Caco-2 (cell line): ENCODE measurements at regions not wholly inside any gene's neighbourhood (a gene's known extent, or its start where the extent isn't known, plus 50 kb on each side); places are given as distances from the start of the nearest gene placed in this dataset.

Experiments used
- BruUV-seq: library from RNA; stranded (reverse); fragments of 400-500 nt; replicated peaks from 2 replicates; lab custom pipeline; 2021; lab: Mats Ljungman, UMichigan
- CTCF ChIA-PET: fragments of 300-600 bp; sonication (Branson Sonifier 250); formaldehyde crosslinking; loops from one replicate; lab custom pipeline; 2022; ENCODE audit warnings: antibody characterized with exemption; lab: Charles Lee
- POLR2A ChIA-PET: fragments of 300-600 bp; sonication (Branson Sonifier 250); formaldehyde crosslinking; loops from one replicate; lab custom pipeline; 2022; ENCODE audit warnings: antibody characterized with exemption; lab: Charles Lee
- DNase-seq, 2 experiments: peaks; one replicate each; pipeline versions ENCODE4 v3.0.0 to v3.0.0-alpha.2; 2020 to 2022
- H3K27me3 ChIP-seq: replicated peaks from 2 replicates; pipeline ENCODE4 v1.6.0; 2011; ENCODE audit warnings: low read length; ENCODE audit not compliant: control insufficient read depth, insufficient read depth
- H3K36me3 ChIP-seq: 2 replicates; pipeline ENCODE4 v1.5.1; 2011; ENCODE audit warnings: low read length; ENCODE audit not compliant: control insufficient read depth, insufficient read depth
- H3K4me1 ChIP-seq: fragments of 250-450 bp; sonication (Bioruptor Pico); 2 replicates; pipeline ENCODE4 v1.5.1; 2020; ENCODE audit warnings: mild to moderate bottlenecking
- H3K4me3 ChIP-seq: 2 replicates; pipeline ENCODE4 v1.5.1; 2011; ENCODE audit warnings: low read depth, mild to moderate bottlenecking, control low read depth, low read length
- H3K9me3 ChIP-seq: fragments of 250-450 bp; sonication (Bioruptor Pico); 2 replicates; pipeline ENCODE4 v1.5.1; 2020; ENCODE audit warnings: mild to moderate bottlenecking, moderate library complexity
- H3K27ac Mint-ChIP-seq: one replicate; pipeline ENCODE4 v1.8.0; 2022; ENCODE audit warnings: mixed read lengths; ENCODE audit not compliant: unreplicated experiment
- H3K27me3 Mint-ChIP-seq: one replicate; pipeline ENCODE4 v1.8.0; 2022; ENCODE audit warnings: mixed read lengths; ENCODE audit not compliant: insufficient read depth, unreplicated experiment
- H3K36me3 Mint-ChIP-seq: one replicate; pipeline ENCODE4 v1.8.0; 2022; ENCODE audit warnings: mild to moderate bottlenecking, mixed read lengths; ENCODE audit not compliant: insufficient read depth, unreplicated experiment
- H3K4me1 Mint-ChIP-seq: one replicate; pipeline ENCODE4 v1.8.0; 2022; ENCODE audit warnings: low read depth, mixed read lengths; ENCODE audit not compliant: unreplicated experiment
- H3K4me3 Mint-ChIP-seq: one replicate; pipeline ENCODE4 v1.8.0; 2022; ENCODE audit warnings: mild to moderate bottlenecking, moderate library complexity, mixed read lengths; ENCODE audit not compliant: unreplicated experiment
- H3K9me3 Mint-ChIP-seq: one replicate; pipeline ENCODE4 v1.8.0; 2022; ENCODE audit warnings: mixed read lengths; ENCODE audit not compliant: unreplicated experiment
- CTCF ChIP-seq, 2 experiments: fragments of 200-600 bp in 1 of 2; IDR thresholded peaks; 1 replicate in 1 of 2; 2 replicates in 1 of 2; pipeline versions ENCODE4 v1.5.1 to v1.8.0; 2011 to 2022; ENCODE audit warnings: antibody characterized with exemption in 1 of 2, control low read depth in 1 of 2, inconsistent platforms in 1 of 2, low read depth in 1 of 2, low read length in 1 of 2, mild to moderate bottlenecking in 1 of 2, moderate library complexity in 1 of 2; ENCODE audit not compliant: insufficient read depth in 1 of 2, severe bottlenecking in 1 of 2, unreplicated experiment in 1 of 2
- intact Hi-C: fragments of 100-400 bp; cut with micrococcal nuclease; formaldehyde crosslinking; loops from one replicate; pipeline ENCODE4 v1.10.0; 2022; ENCODE audit not compliant: unreplicated experiment

GRCh38 chr4:127410201-127410600 is 222.6 kb upstream of the INTU start:
- Histone ChIP-seq H3K4me1 (no peaks in the 10 kb centered on the region), H3K36me3 (no peaks in the 10 kb centered on the region), H3K9me3 (peaks cover 8% of the 10 kb centered on the region), H3K27me3 (no peaks in the 10 kb centered on the region), H3K4me3 (no peak overlapping the region)
- no peaks in the 10 kb centered on the region for H3K4me1 Mint-ChIP-seq
- H3K9me3 Mint-ChIP-seq = peaks cover 22% of the 10 kb centered on the region
- TF ChIP-seq CTCF (IDR thresholded peaks at IDR 0.05; ENCODE audit: insufficient read depth in 1 of 2, low read depth in 1 of 2, low read length in 1 of 2, severe bottlenecking in 1 of 2, unreplicated experiment in 1 of 2) = no peak
- H3K27me3 Mint-ChIP-seq = no peaks in the 10 kb centered on the region
- ChIA-PET POLR2A (no interaction called here), CTCF (no interaction called here)
- no peak overlapping the region for H3K27ac Mint-ChIP-seq
- no TSS peak for BruUV-seq
- no peaks in the 10 kb centered on the region for H3K36me3 Mint-ChIP-seq
- no peak overlapping the region for H3K4me3 Mint-ChIP-seq
- DNase-seq = no peak
- intact Hi-C loops = no loop called here

- POLR2A ChIA-PET = no interaction called here
Measured at GRCh38 chr4:127410644-127411043, 222.1 kb upstream of the INTU start.

DNA sequence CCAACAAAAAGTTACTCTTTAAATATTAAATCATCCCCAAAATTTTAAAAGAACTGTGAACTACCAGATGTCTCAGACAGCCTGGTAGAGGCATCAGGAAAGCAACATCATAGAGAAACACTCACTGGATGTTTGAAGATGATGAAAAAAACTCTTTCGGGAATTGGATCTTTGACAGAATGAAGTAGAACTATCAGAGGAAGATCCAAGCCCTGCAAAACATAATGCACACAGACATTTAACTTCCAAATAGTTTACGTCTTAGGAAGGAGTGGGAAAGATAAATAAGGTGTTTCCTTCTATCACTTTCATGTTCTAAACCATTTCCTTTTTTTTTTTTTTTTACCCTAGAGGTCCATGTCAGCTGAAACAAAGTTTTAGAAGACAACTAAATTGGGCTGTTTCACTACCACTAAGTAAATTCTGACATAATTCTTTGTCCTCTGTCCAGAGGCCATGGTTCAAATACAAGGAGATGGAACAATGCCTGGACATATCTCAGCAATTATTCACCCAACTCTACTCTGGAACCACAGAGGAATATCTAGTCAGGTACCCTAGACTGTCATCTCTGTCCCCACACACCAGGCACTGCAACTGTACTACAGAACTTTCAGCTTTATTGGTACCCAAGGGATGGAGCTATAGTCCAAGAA is 217.7 kb upstream of the INTU start:
- Histone ChIP-seq H3K4me1 (no peaks in the 10 kb centered on the region), H3K9me3 (no peaks in the 10 kb centered on the region), H3K36me3 (no peaks in the 10 kb centered on the region), H3K27me3 (no peaks in the 10 kb centered on the region), H3K4me3 (no peak overlapping the region)
- Mint-ChIP-seq H3K27ac (no peak overlapping the region), H3K9me3 (no peaks in the 10 kb centered on the region), H3K4me1 (no peaks in the 10 kb centered on the region), H3K4me3 (no peak overlapping the region), H3K36me3 (no peaks in the 10 kb centered on the region), H3K27me3 (no peaks in the 10 kb centered on the region)
- CTCF ChIA-PET = no interaction called here
- no peak for DNase-seq
- POLR2A ChIA-PET = no interaction called here
- intact Hi-C loops = no loop called here
- BruUV-seq = no TSS peak
- no peak for TF ChIP-seq CTCF (IDR thresholded peaks at IDR 0.05; ENCODE audit: insufficient read depth in 1 of 2, low read depth in 1 of 2, low read length in 1 of 2, severe bottlenecking in 1 of 2, unreplicated experiment in 1 of 2)

More at GRCh38 chr4:127410644-127411043, 222.1 kb upstream of the INTU start:
- peaks cover 22% of the 10 kb centered on the region for H3K9me3 Mint-ChIP-seq
- H3K4me1 Mint-ChIP-seq = no peaks in the 10 kb centered on the region
- H3K9me3 ChIP-seq = peaks cover 8% of the 10 kb centered on the region
- no peaks in the 10 kb centered on the region for H3K27me3 ChIP-seq
- H3K4me1 ChIP-seq = no peaks in the 10 kb centered on the region
- no peak overlapping the region for H3K4me3 Mint-ChIP-seq
- H3K4me3 ChIP-seq = no peak overlapping the region
- H3K36me3 Mint-ChIP-seq = no peaks in the 10 kb centered on the region
- CTCF ChIA-PET = no interaction called here
- intact Hi-C loops = no loop called here
- H3K27me3 Mint-ChIP-seq = no peaks in the 10 kb centered on the region
- DNase-seq = no peak
- BruUV-seq = no TSS peak
- no peak for TF ChIP-seq CTCF (IDR thresholded peaks at IDR 0.05; ENCODE audit: insufficient read depth in 1 of 2, low read depth in 1 of 2, low read length in 1 of 2, severe bottlenecking in 1 of 2, unreplicated experiment in 1 of 2)
- no peak overlapping the region for H3K27ac Mint-ChIP-seq
- no peaks in the 10 kb centered on the region for H3K36me3 ChIP-seq
